GM18867 (cell line): ENCODE measurements at regions not wholly inside any gene's neighbourhood (a gene's known extent, or its start where the extent isn't known, plus 50 kb on each side); places are given as distances from the start of the nearest gene placed in this dataset.

Experiments used
- ATAC-seq: cut with Tn5 transposase; IDR thresholded peaks from one replicate; pipeline ENCODE4 v1.9.1; 2021; ENCODE audit warnings: mild to moderate bottlenecking, moderate library complexity; ENCODE audit not compliant: unreplicated experiment

DNA sequence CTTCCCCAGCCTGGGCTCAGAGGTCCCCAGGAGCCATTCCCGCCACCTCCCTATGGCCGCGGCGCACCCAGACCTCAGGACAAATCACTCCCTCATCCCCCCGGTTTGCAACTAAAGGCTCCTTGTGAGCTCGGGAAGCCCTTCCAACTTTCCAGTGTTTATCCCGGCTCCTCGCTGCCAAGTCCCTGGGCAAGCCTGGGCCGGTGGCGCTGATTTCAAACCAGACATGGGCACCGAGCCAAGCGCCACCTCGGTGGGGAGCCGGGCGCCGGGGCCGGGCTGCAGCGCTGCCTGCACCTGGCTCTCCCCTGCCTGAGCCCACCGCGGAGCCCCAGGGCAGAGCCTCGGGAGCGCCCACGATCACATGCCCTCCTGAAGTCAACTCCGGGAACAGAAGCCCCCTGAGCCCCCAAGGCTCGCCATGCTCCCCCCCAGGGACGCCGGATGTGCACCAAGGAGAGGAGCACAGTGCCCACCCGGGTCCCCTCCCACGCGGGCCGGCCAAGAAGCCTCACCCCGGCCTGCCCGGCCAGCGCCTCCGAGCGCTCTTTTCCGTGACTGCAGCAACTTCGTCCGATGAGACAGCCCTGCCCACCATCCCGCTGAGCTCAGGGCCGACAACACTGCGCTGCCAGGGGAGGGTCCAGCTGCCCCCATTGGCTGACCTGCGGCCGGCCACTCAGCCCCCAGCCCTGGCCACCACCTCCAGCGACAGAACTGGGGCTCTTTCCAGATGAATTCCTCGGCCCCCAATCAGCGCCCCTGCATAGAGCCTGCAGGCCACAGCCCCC is 50.0 kb downstream of the NCOR2 start:
- no peak for ATAC-seq

DNA sequence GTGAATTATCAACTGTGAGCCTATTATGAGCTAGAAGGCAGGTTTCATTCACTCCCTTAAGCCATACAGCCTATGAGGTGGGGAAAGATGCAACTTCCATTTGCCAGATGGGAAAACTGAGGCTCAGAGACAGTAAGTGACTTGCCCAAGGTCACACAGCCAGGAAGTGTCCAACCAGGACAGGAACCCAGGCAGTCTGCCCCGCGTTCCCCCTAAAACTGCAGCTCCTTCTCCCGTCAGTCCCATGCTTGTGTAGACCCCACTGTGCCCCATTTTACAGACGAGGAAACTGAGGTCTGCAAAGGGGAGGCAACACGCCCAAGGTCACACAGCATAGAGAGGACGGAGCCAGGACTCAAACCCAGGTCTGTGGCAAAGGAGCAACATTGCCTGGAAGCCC is 50.6 kb downstream of the NCOR2 start:
- ATAC-seq, result no peak

DNA sequence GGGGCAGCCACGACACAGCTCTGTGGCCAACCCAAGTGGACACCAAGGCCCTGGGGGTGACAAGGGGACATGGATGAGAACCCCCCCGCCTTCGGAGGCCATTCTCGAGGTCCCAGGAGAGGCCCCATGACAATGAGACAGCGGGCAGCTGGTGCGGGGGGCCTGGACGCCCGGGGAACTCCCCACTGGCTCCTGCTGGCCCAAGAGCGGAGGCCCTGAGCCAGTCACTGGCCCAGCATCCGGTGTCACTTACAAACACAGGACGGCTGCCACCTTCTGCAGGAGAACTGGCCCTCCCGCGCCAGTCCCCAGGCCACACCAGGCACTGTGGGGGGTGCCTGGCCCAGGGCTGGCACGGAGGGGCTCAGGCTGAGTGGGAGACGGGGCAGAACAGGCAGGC is 51.4 kb downstream of the NCOR2 start:
- no peak for ATAC-seq

DNA sequence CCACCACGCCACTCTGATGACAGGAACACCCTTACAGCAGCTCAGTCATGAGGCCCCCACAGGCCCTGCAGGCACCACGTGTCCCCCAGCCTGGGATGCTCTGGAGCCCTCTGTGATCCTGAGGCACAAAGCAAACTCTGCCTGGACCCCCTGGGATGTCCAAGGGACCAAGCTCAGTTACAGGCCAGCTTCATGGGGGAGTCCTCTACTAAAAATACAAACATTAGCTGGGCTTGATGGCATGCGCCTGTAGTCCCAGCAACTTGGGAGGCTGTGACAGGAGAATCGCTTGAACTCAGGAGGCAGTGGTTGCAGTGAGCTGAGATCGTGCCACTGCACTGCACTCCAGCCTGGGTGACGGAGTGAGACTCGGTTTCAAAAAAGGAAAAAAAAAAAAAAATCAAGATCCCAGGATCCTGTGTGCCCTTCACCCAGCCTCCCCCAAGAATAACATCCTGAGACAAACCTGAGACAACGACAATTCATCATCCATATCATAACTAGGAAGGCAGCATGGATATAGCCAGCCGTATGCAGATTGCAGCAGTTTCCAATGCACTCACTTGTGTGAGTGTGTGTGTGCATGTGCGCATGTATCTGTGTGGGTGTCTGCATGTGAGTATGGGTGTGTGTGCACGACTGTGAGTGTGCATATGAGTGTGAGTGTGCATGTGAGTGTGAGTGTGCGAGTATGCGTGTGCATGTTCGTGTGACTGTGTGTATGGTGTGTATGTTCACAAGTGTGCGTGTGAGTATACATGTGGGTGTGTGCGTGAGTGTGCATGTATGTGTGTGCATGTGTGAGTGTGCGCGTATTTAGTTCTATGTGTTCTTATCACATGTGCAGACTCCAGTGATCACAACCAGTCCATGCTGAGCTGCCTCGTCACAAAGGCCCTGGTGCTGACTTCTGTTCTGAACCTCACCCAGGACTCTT is 52.1 kb downstream of the NCOR2 start:
- ATAC-seq, result no peak

DNA sequence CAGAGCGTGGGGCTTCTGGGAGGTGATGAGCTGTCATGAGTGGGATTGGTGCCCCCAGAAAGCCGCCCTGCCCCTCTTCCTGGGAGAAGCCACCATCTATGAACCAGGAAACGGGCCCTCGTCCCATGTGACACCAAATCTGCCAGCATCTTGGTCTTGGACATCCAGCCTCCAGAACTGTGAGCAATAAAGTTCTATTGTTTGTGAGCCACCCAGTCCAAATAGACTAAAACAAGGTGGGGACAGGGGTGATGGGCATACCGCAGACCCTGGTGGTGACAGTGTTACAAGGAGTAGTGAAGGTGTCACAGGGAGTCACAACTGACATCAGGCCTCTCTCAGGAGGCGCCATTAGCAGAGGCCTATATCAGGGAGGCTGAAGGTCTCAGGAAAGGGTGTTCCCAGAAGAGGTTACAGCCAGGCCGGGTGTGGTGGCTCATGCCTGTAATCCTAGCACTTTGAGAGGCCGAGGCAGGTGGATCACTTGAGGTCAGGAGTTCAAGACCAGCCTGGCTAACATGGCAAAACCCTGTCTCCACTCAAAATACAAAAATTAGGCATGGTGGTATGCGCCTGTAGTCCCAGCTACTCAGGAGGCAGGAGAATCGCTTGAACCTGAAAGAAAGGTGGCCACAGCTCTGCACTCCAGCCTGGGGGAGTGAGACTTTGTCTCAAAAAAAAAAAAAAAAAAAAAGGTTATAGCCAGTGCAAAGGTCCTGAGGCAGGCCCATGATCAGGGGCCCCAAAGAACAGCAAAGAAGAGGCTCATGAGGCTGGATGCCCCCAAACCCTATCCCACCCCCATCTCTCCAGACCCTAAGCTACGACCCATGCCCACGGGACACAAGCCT is 53.0 kb downstream of the NCOR2 start:
- ATAC-seq, result no peak

DNA sequence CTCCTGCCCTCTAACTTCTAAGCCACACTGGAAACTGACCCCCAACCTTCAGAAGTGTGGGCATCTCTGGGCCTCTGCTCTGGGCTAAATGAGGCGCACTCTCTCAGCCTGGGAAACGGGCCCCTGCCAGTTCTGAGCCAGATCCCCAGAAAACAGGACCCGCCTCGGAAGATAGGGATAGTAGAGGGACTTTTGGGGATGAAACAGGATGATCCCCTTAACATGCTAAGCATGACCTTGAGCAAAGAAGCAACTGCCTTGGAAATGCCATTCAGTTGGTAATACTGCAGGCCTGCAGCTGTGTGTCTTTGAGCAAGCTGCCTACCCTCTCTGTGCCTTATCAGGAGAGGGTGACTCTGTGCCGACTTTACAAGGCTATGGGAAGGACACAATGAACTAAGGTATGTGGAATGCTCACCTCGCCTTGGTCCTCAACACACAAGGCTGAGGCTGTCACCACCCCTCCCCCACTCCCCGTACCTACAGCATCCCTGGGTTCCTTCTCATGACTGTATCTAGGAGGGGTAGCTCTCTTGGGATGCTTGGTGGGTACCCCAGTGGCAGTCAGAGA is 54.0 kb downstream of the NCOR2 start:
- no peak for ATAC-seq

DNA sequence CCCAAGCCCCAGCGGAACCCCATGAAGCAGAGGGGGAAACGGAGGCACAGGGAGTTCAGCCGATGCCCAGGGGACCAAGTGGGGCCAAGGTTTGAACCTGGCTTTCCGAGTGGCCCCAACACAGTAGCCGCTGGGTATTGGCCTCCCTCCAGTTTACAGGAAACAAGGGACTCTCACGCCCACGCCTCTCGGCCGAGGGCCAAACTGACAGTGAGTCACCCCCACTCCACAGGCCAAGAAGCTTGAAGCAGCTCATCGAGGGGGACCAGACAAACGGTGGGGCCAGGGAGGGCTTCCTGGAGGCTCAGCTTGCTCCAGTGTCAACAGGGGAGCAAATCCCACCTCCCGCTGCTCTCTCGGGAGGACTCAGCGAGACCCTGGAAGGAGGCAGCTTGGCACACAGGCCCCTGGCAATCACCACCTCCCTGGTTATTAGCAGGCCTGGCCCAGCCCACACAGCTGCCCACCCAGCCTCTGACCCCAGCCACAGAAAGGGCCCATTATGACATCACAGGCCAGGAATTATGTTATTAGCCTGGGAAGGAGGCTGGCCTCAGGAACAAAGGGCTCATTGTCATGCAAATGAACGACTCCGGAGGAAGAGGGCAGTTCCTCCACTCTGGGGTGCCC is 54.6 kb downstream of the NCOR2 start:
- ATAC-seq, result no peak

DNA sequence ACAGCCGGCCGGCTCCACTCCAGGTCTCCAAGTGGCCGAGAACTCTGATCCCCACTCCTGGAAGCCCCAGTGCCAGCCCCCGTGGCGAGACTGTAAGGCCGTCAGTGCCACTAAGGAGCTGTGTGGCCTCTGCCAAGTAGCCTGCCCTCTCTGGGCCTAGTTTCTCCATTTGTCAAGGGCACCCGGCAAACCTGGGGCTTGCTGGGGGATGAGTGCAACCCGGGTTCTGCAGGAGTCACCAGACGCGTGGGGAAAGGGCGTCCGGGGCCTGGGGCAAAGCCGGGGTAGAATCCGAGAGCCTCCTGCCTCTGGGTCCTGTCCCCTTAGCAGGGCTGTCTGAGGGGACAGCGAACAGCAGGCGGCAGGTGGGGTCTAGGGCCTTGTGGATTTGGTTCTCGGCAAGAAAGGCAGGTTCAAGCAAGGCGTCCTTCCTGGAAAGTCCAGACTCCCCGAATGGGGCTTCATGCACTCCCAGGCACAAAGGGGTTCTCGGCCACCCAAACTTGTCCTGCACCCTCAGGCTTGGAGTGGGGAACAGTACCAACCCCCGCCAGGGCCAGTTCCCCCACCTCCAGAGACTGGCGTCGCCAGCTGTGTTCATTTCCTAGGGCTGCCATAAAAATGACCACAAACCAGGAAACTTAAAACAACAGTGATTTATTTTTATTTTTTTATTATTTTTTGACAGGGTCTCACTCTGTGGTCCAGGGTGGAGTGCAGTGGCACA is 56.0 kb downstream of the NCOR2 start:
- ATAC-seq, result no peak

DNA sequence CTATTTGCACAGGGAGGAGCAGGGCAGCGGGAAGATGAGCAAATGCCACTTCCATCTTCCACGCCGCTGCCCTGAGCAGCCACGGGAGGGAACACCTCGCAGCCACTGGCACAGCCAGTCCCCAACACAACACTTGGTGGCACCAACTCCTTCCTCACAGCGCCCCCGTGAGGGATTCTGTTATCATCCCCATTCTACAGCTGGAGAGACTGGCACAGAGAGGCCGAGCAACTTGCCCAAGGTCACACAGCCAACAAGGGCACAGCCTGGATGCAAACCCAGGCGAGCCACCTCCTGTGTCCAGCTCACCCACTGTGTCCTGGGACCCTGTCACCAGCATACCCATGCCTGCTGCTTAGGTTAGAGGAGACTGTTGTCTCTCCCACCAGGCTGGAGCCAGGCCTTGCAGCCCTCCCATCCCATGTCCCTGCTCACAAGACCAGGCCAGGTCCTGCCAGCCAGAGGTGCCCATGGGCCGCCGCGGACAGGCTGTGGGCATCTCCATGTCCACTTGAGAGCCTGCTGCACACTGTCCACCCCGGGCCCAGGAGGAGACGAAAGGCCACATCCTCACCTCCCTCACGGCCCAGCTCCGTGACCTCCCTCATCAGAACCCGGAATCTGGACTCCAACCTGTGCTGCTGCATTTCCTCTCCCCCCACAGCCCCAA is 57.0 kb downstream of the NCOR2 start:
- no peak for ATAC-seq

DNA sequence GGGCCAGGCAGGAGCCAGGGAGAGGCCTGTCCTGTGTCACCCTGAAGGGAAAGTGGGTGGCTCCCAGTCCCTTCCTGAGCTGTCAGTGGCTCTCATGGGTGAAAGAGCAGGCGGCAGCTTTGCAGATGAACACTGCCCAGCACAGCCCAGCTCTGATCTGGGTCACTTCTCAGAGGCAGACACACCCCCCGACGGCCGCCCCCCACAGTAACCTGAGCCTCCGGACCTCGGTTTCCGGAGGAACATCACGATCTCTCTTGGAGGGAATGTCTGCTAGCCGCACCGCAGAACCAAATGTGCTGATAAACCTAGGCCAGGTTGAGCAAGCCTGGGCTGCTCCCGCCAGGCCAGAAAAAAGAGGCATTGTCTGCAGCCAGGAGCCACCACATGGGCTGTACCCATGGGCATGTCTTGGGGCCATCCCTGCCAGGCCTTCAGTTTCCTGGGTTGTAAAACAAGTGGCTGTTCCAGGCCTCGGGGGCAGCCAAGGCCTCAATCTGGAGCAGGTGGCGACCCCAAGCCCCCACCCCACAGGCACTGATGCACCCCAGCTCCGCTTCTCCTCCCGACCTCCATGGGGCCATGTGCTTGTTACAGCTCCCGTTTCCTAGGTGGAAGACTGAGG is 57.6 kb downstream of the NCOR2 start:
- no peak for ATAC-seq

DNA sequence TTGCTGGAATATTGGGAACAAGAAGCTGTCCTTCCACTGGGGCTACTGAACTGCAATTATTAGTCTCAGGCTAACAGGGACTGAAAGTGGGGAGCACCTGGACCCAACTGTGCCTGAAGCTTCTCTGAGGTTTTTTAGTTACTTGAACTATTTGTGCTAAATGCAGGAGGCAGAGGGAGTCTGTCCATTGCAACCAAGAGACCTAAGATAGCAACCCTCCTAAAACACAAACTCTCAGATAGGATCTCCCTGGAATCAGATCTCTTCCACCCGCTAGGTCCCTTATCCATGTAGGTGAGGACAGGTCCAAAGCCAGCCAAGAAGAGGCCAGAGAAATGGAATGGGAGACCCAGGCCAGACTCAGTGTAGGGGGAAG is 58.1 kb downstream of the NCOR2 start:
- no peak for ATAC-seq

DNA sequence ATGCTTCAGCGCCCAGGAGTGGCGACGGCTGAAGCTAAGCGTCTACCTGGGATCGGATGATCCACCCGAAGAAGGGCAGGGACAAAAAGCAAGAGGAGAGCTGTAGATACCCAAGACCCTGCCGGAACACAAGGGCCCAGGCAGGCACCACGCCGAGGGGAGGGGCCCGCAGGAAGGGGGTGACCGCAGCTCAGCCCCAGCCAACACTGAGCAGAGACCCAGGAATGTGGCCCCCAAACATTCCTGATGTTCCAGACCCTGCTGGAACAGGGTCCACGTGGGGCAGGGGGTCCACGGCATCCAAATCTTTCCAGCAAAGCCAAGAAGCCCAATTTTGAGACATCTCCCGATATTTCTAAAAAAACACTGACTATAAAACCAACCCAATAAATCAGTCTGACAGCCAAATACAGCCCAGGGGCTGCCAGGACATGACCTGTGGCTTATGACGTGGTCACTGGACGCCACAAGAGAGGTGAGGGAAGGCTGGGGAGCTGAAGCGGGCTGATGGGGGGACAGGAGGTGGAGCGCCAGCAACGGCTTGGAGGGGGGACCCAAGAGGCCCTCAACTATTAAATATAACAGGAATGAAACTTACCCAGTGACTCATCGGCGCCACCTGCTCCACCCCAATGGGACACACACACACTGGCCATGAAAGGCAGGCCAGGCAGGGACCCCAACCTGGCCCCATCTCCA is 58.9 kb downstream of the NCOR2 start:
- ATAC-seq, result no peak

DNA sequence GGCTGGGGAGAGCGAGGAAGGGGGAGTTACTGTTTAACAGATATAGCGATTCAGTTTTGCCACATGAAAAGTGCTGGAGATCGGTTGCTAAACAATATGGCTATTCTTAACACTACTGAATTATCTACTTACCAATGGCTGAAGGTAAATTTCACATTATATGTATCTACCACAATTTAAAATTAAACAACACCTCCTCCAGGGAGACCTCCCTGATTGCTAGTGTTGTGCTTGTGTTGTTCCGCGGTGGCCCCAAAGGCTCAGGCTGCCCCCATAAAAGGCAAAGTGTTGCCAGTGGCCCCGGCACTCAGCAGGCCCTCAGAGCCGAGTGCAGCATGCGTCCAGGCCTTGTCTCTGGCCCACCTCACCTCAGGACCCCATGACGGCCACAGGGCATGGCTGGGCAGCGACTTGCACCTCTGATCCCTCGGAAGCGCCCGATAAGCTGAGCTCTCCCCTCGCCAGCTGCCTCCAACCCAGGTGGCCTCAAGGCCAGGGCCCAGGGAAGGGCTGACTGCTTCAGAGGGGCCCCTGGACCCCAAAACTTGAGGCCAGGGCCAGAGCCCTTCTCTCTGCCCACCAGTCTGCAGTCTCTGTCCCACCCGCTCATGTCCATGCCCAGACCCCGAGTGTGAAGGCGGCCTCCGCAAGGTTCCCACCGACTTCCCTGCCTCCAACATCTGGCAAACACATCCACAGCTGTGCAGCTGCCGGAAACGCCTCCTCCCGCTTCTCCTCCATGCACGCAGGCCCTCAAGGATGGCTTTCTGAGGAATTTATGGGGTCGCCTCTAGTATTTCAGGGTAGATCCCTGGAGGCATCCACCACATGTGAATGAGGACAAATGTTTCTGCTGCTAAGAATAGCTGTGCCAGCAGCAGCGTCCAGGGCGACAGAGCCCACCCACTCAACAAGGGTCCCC is 60.0 kb downstream of the NCOR2 start:
- no peak for ATAC-seq

DNA sequence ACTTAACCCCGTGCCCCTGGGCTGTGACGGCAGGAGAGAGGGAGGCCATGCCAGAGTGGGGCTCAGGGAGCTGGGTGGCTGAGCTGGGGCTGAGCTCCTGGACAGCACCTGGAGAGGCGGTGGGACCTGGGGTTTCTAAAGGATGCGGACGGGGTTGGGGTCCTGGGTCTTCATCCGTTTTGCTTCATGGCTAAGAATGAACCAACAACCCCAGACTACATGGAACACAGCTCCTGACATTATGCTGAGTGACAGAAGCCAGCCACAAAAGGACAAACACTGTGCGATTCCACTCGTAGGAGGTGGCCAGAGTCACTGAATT is 60.6 kb downstream of the NCOR2 start:
- ATAC-seq, result no peak

DNA sequence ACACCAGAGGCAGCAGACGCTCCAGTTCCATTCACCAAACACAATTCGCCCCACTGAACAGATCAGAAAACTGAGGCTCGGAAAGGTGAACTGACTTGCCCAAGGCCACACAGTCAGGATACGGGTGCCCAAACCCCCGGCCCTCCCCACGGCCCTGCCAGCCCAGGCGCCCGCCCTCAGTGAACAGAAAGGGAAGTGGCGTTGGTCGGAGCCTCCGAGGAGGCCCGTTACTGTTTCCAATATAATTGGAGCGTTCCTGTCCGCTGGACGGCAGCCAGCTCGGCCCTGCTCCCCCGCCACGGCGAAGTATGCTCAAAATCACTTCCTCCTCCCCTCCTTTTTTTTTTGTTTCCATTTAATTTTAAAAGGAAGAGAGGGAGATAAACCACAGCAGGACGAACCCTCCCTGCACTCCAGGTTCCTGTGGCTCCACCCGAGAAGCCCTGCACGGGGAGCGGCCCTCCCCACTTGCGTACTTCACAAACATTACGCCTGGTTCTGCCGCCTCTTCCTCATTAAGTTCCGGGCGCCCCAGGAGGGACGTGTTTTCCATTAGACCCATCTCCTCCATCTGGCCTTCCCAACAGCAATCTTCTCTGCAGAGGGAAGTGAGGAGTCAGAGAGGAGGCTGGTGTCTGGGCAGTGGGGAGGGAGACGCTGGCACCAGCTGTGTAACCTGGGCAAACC is 61.1 kb downstream of the NCOR2 start:
- ATAC-seq, result no peak

DNA sequence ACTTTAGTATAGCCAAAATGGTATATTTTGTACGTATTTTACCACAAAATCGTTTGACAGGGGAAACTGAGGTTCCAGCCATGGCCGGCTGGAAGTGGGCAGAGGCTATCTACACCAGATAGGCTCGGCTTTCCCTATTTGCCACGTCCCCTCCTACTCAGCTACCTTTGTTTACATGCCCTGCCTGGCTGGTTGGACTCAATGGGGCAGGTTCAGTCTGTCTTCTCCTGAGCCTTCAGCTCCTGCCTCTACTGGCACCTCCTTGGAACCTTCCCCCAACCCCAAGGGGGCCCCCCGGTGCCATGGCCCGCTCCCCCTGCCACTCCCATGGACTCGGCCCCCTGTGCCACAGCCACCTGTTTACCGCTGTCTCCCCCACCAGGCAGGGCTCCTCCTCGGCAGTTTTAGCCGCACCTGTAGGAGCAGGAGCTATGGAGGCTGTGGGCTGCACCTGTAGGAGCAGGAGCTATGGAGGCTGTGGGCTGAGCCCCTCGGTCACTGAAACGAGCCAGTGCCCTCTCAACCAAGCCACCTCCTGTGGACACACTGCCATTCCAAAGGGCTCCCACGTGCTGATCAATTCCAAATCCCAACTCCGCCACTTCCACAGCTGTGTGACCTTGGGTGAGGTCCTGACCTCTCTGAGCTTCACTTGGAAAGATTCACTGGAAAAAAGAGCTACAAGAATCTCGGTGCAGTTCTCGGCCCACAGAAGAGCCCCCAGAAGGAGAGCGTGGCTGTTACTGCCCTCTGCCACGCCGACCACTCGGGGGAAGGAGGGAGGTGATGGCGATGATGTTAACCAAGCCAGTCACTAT is 62.2 kb downstream of the NCOR2 start:
- ATAC-seq, result no peak
